ENCODE measurements at regions not wholly inside any gene's neighbourhood (a gene's known extent, or its start where the extent isn't known, plus 50 kb on each side); places are given as distances from the start of the nearest gene placed in this dataset.

DNA sequence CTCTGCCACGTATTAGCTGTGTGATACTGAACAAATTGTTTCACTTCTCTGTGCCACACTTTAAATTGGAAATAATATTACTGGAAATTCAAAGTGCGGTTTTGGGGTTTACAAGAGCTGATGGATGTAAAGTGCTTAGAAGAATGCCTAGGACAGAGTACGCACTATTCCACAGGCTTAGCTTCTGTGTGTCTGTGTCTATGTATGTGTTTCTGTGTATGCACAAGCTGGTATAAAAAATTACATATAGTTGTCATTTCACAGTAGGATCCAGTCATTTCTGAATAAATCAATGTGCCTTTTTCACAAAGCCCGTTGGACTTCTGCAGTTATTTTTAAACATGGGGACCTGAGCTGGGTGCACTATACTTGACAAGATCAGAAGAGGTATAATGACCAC is 370.4 kb downstream of the TUSC7 start:
- Histone ChIP-seq H3K36me3 (replicated peaks in 1 of 2; ENCODE audit: control insufficient read depth in 2 of 2, insufficient read depth in 2 of 2, low read length in 2 of 2) (no peaks in the 10 kb centered on the region), H3K79me1 (ENCODE audit: low read depth, low read length) (no peaks in the 10 kb centered on the region), H2BK15ac (ENCODE audit: low read length) (no peak overlapping the region), H3K18ac (ENCODE audit: low read length) (no peak overlapping the region), H3K4me2 (ENCODE audit: insufficient read depth, low read length, poor library complexity, severe bottlenecking) (no peak overlapping the region), H3K4me1 (ENCODE audit: control insufficient read depth in 2 of 2, insufficient read depth in 1 of 2, low read depth in 1 of 2, low read length in 2 of 2) (peaks cover 3 to 4% of the 10 kb centered on the region in 2 donors), H3K27me3 (ENCODE audit: control insufficient read depth in 3 of 3, insufficient read depth in 3 of 3, low read depth in 1 of 3, low read length in 3 of 3) (no peaks in the 10 kb centered on the region), H4K8ac (ENCODE audit: low read depth, low read length) (no peak overlapping the region), H2AK5ac (ENCODE audit: low read depth, low read length) (no peak overlapping the region), H2BK120ac (ENCODE audit: low read depth, low read length) (no peak overlapping the region), H3K9ac (ENCODE audit: low read depth, low read length, poor library complexity) (no peak overlapping the region), H3K27ac (replicated peaks; ENCODE audit: low read length) (no peak overlapping the region), H2BK5ac (ENCODE audit: low read length) (no peak overlapping the region), H3K14ac (ENCODE audit: low read length) (no peak overlapping the region), H3K4me3 (ENCODE audit: low read length in 2 of 2) (no peak overlapping the region), H2AFZ (ENCODE audit: low read length) (no peak overlapping the region), H2BK12ac (ENCODE audit: low read length) (no peak overlapping the region), H3K23ac (ENCODE audit: low read depth, low read length, poor library complexity) (no peak overlapping the region), H4K91ac (ENCODE audit: low read depth, low read length, poor library complexity) (no peak overlapping the region), H3K9me3 (replicated peaks in 1 of 2; ENCODE audit: control insufficient read depth in 2 of 2, insufficient read depth in 1 of 2, low read depth in 1 of 2, low read length in 2 of 2) (no peaks in the 10 kb centered on the region), H3K4ac (ENCODE audit: low read length) (no peak overlapping the region)
- no peak for DNase-seq (ENCODE audit: low spot score)
- no CpG with 5 or more reads among the region's 4 CpGs for WGBS, 2 donors (ENCODE audit: extremely low coverage in 2 of 2, insufficient read length in 2 of 2, insufficient replicate concordance in 1 of 2)

DNA sequence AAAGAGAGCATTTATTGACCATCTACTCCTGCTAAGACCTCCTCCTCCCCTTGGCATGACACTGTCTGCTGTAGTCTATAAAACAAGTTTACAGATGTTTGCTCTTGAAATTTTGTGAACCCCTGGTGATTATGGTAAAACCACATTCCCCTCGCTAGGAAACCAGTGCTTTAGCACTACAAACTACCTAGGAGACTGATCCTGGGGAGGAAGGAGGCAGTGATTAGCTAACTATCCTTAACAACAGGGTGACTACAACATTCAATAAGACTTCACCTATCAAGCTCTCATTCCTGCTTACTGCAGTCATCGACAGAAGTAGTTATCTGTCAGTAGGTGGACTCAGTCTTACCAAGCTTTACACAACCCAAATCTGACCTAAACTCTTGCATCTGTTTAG is 371.3 kb downstream of the TUSC7 start:
- H4K91ac ChIP-seq (ENCODE audit: low read depth, low read length, poor library complexity) = no peak overlapping the region
- H2BK5ac ChIP-seq (ENCODE audit: low read length) = no peak overlapping the region
- no peak overlapping the region for H2BK15ac ChIP-seq (ENCODE audit: low read length)
- no CpG with 5 or more reads among the region's 2 CpGs for WGBS, 2 donors (ENCODE audit: extremely low coverage in 2 of 2, insufficient read length in 2 of 2, insufficient replicate concordance in 1 of 2)
- no peaks in the 10 kb centered on the region for H3K36me3 ChIP-seq (replicated peaks in 1 of 2; ENCODE audit: control insufficient read depth in 2 of 2, insufficient read depth in 2 of 2, low read length in 2 of 2)
- no peak overlapping the region for H3K27ac ChIP-seq (replicated peaks; ENCODE audit: low read length)
- no peak overlapping the region for H3K9ac ChIP-seq (ENCODE audit: low read depth, low read length, poor library complexity)
- H4K8ac ChIP-seq (ENCODE audit: low read depth, low read length) = no peak overlapping the region
- no peak overlapping the region for H3K18ac ChIP-seq (ENCODE audit: low read length)
- H3K4ac ChIP-seq (ENCODE audit: low read length) = no peak overlapping the region
- H3K4me2 ChIP-seq (ENCODE audit: insufficient read depth, low read length, poor library complexity, severe bottlenecking) = no peak overlapping the region
- no peak overlapping the region for H3K14ac ChIP-seq (ENCODE audit: low read length)
- no peaks in the 10 kb centered on the region for H3K9me3 ChIP-seq (replicated peaks in 1 of 2; ENCODE audit: control insufficient read depth in 2 of 2, insufficient read depth in 1 of 2, low read depth in 1 of 2, low read length in 2 of 2)
- no peak overlapping the region for H2AFZ ChIP-seq (ENCODE audit: low read length)
- H3K79me1 ChIP-seq (ENCODE audit: low read depth, low read length) = no peaks in the 10 kb centered on the region
- no peak overlapping the region for H2BK12ac ChIP-seq (ENCODE audit: low read length)
- H2AK5ac ChIP-seq (ENCODE audit: low read depth, low read length) = no peak overlapping the region
- DNase-seq (ENCODE audit: low spot score) = no peak
- H3K4me1 ChIP-seq (ENCODE audit: control insufficient read depth in 2 of 2, insufficient read depth in 1 of 2, low read depth in 1 of 2, low read length in 2 of 2) = peaks cover 3 to 4% of the 10 kb centered on the region in 2 donors
- no peak overlapping the region for H2BK120ac ChIP-seq (ENCODE audit: low read depth, low read length)
- no peaks in the 10 kb centered on the region for H3K27me3 ChIP-seq (ENCODE audit: control insufficient read depth in 3 of 3, insufficient read depth in 3 of 3, low read depth in 1 of 3, low read length in 3 of 3)
- H3K4me3 ChIP-seq (ENCODE audit: low read length in 2 of 2) = no peak overlapping the region
- no peak overlapping the region for H3K23ac ChIP-seq (ENCODE audit: low read depth, low read length, poor library complexity)

DNA sequence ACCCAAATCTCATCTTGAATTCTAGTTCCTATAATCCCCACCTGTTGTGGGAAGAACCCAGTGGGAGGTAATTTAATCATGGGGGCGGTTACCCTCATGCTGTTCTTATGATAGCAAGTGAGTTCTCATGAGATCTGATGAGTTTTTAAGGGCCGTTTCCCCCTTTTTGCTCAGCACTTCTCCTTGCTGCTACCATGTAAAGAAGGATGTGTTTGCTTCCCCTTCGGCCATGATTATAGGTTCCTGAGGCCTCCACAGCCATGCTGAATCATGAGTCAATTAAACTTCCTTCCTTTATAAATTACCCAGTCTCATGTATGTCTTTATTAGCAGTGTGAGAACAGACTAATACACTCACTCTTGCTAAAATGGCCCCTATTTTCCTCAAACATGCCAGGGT is 374.7 kb downstream of the TUSC7 start:
- H2BK120ac ChIP-seq (ENCODE audit: low read depth, low read length) = no peak overlapping the region
- H2AK5ac ChIP-seq (ENCODE audit: low read depth, low read length) = no peak overlapping the region
- H3K9ac ChIP-seq (ENCODE audit: low read depth, low read length, poor library complexity) = no peak overlapping the region
- H3K18ac ChIP-seq (ENCODE audit: low read length) = no peak overlapping the region
- no peak for DNase-seq (ENCODE audit: low spot score)
- H3K4me1 ChIP-seq (ENCODE audit: control insufficient read depth in 2 of 2, insufficient read depth in 1 of 2, low read depth in 1 of 2, low read length in 2 of 2) = peaks cover 3 to 4% of the 10 kb centered on the region in 2 donors
- H2BK12ac ChIP-seq (ENCODE audit: low read length) = no peak overlapping the region
- no peak overlapping the region for H3K14ac ChIP-seq (ENCODE audit: low read length)
- peaks cover 0 to 1% of the 10 kb centered on the region in 2 donors for H3K9me3 ChIP-seq (replicated peaks in 1 of 2; ENCODE audit: control insufficient read depth in 2 of 2, insufficient read depth in 1 of 2, low read depth in 1 of 2, low read length in 2 of 2)
- H3K36me3 ChIP-seq (replicated peaks in 1 of 2; ENCODE audit: control insufficient read depth in 2 of 2, insufficient read depth in 2 of 2, low read length in 2 of 2) = no peaks in the 10 kb centered on the region
- H2AFZ ChIP-seq (ENCODE audit: low read length) = no peak overlapping the region
- H3K4me2 ChIP-seq (ENCODE audit: insufficient read depth, low read length, poor library complexity, severe bottlenecking) = no peak overlapping the region
- H2BK15ac ChIP-seq (ENCODE audit: low read length) = no peak overlapping the region
- no peak overlapping the region for H3K4ac ChIP-seq (ENCODE audit: low read length)
- H3K27me3 ChIP-seq (ENCODE audit: control insufficient read depth in 3 of 3, insufficient read depth in 3 of 3, low read depth in 1 of 3, low read length in 3 of 3) = no peaks in the 10 kb centered on the region
- H3K23ac ChIP-seq (ENCODE audit: low read depth, low read length, poor library complexity) = no peak overlapping the region
- no peak overlapping the region for H4K8ac ChIP-seq (ENCODE audit: low read depth, low read length)
- no peak overlapping the region for H4K91ac ChIP-seq (ENCODE audit: low read depth, low read length, poor library complexity)
- H3K4me3 ChIP-seq (ENCODE audit: low read length in 2 of 2) = no peak overlapping the region
- WGBS, 2 donors (ENCODE audit: extremely low coverage in 2 of 2, insufficient read length in 2 of 2, insufficient replicate concordance in 1 of 2) = no CpG with 5 or more reads among the region's 3 CpGs
- H3K79me1 ChIP-seq (ENCODE audit: low read depth, low read length) = no peaks in the 10 kb centered on the region
- H2BK5ac ChIP-seq (ENCODE audit: low read length) = no peak overlapping the region
- no peak overlapping the region for H3K27ac ChIP-seq (replicated peaks; ENCODE audit: low read length)

DNA sequence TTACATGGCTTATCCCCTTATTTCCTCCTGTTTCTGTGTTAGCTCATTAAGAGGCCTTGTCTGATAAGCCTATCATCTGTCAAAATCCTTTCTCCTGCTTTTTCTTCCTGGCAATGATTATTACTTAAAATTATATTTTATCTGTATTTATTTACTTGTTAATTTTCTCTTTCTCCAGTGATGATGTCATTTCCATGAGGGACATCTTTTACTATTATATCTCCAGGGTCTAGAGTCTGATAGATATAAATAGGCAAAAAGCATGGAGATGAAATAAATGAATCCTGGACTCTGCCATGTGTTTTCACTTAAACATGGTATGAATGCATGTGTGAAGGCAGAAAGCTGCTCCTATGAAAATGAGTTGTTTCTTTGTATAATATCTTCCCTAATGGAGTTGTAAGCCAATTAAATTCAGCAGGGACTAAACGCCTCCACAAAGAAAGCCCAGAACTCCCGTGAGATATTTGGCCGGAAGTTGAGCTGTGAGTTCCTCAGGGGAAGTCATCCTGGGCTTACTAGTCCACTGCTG is 375.2 kb downstream of the TUSC7 start:
- no peak overlapping the region for H3K4me2 ChIP-seq (ENCODE audit: insufficient read depth, low read length, poor library complexity, severe bottlenecking)
- H3K4ac ChIP-seq (ENCODE audit: low read length) = no peak overlapping the region
- H3K18ac ChIP-seq (ENCODE audit: low read length) = no peak overlapping the region
- no peak overlapping the region for H4K8ac ChIP-seq (ENCODE audit: low read depth, low read length)
- H3K9ac ChIP-seq (ENCODE audit: low read depth, low read length, poor library complexity) = no peak overlapping the region
- H2AFZ ChIP-seq (ENCODE audit: low read length) = no peak overlapping the region
- H3K9me3 ChIP-seq (replicated peaks in 1 of 2; ENCODE audit: control insufficient read depth in 2 of 2, insufficient read depth in 1 of 2, low read depth in 1 of 2, low read length in 2 of 2) = peaks cover 0 to 1% of the 10 kb centered on the region in 2 donors
- no peak overlapping the region for H2BK5ac ChIP-seq (ENCODE audit: low read length)
- no peak overlapping the region for H2BK12ac ChIP-seq (ENCODE audit: low read length)
- no peak overlapping the region for H2BK120ac ChIP-seq (ENCODE audit: low read depth, low read length)
- H4K91ac ChIP-seq (ENCODE audit: low read depth, low read length, poor library complexity) = no peak overlapping the region
- no CpG with 5 or more reads among the region's 3 CpGs for WGBS, 2 donors (ENCODE audit: extremely low coverage in 2 of 2, insufficient read length in 2 of 2, insufficient replicate concordance in 1 of 2)
- peaks cover 3 to 4% of the 10 kb centered on the region in 2 donors for H3K4me1 ChIP-seq (ENCODE audit: control insufficient read depth in 2 of 2, insufficient read depth in 1 of 2, low read depth in 1 of 2, low read length in 2 of 2)
- no peak overlapping the region for H3K27ac ChIP-seq (replicated peaks; ENCODE audit: low read length)
- H3K4me3 ChIP-seq (ENCODE audit: low read length in 2 of 2) = no peak overlapping the region
- H3K36me3 ChIP-seq (replicated peaks in 1 of 2; ENCODE audit: control insufficient read depth in 2 of 2, insufficient read depth in 2 of 2, low read length in 2 of 2) = no peaks in the 10 kb centered on the region
- no peaks in the 10 kb centered on the region for H3K27me3 ChIP-seq (ENCODE audit: control insufficient read depth in 3 of 3, insufficient read depth in 3 of 3, low read depth in 1 of 3, low read length in 3 of 3)
- no peak overlapping the region for H2BK15ac ChIP-seq (ENCODE audit: low read length)
- H3K79me1 ChIP-seq (ENCODE audit: low read depth, low read length) = no peaks in the 10 kb centered on the region
- no peak overlapping the region for H3K14ac ChIP-seq (ENCODE audit: low read length)
- H3K23ac ChIP-seq (ENCODE audit: low read depth, low read length, poor library complexity) = no peak overlapping the region
- H2AK5ac ChIP-seq (ENCODE audit: low read depth, low read length) = no peak overlapping the region
- no peak for DNase-seq (ENCODE audit: low spot score)

Data from neuronal stem cell (in vitro differentiated cells).